ENCODE measurements at regions not wholly inside any gene's neighbourhood (a gene's known extent, or its start where the extent isn't known, plus 50 kb on each side); places are given as distances from the start of the nearest gene placed in this dataset.
"Not testable (repeated sequence)": the region's sequence is repeated elsewhere in the genome, so short reads cannot be mapped to it uniquely, and the experiment has no call there.

DNA sequence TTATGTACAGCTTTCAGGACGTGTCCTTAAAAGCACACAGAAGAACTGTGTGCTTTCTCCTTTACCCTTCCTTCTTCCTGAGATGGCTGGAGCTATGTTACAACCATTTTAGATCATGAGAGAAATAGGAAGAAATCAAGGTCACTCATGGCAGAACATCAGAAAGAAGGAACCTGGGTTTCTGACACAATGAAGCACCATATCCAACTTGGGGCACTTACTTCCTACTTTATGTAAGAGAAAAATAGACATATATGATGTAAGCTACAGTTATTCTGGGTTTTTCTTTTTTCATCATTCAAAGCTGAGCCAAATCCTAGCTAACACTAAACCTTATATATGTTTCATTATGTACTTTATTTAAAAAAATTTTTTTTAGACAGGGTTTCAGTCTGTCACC lies 79.5 kb downstream of the FAM161A start:
- no peak for DNase-seq

- no peak for DNase-seq
Observed at GRCh38 chr2:61771904-61772845, 81.7 kb downstream of the FAM161A start.

- no peak for DNase-seq
Observed at GRCh38 chr2:61770746-61771145, 83.1 kb downstream of the FAM161A start.

DNA sequence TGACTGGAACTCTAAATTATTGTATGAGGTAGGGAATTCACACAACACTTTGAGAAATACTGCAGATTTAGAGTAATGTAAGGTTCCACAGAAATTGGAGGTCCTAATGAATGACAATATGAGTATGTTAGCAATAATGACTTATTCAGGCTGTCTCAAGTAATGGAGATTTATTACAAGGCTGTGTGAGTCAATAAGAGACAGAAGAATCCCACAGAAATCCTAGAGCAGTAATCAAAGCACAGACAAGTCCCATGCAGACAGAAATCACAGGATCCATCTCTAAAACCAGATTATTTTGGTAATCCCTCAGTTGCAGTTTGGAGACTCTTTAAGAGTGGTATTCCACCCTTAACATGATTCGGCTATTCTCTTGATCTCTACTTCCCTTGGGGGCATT lies 83.6 kb downstream of the FAM161A start:
- DNase-seq = no peak

GRCh38 chr2:61769093-61769675 lies 84.7 kb downstream of the FAM161A start:
- DNase-seq = no peak

DNA sequence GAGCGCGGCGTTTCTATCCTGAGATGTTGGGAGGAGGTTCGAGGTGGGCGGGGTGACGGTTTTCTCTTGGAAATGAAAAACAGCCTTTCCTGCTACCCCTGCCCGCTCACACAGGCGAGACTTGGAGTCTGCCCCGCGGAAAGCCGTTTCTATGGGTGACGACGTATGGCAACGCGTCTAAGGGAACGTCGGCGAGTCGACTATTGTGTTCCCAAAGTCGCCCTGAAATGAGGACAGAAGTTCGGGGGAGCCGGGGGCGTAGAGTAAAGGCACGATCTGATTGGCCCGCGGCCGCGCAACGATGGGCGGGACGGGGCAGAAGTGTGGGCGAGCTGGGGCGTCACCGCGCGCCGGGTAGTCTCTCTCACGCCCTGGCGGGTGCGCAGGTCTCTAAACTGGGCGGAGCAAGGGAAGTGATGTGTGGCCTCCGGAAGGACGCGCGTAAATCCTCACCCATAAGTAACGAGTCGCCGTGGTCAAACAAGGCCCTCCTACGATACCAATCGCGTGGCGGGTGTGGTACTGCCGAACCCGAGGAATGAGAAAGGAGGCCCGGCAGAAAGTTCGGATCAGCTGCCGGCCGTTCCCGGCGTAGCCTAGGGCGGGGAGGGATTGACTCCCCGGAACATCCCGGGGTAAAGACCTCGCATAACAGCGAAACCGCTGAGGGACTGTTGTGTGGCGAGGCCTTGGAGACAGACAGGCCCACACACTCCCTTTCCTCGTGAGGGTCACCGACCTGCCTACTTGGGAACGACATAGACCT lies 89.6 kb downstream of the FAM161A start:
- peak; percentile 98 for DNase-seq

DNA sequence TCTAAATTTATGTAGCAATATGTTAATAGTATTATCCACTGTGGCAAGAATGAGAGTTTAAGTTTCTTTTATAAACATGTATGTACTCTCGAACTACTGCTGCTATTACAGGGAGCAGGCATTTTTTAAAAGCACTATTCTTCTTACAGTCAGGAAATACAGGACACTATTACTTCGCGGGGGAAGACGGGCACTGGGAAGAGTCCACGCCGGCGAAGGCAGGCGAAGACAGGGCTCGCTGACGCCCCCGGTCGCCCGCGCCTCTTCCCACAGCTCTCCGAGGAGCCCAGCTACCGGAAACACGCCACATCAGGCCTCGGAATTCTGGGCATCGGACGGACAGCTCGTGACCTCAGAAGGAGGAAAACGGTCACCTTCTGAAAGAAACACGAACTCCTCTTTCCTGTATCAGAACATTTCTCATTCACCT lies 90.2 kb downstream of the FAM161A start:
- peak; percentile 54 for DNase-seq

DNA sequence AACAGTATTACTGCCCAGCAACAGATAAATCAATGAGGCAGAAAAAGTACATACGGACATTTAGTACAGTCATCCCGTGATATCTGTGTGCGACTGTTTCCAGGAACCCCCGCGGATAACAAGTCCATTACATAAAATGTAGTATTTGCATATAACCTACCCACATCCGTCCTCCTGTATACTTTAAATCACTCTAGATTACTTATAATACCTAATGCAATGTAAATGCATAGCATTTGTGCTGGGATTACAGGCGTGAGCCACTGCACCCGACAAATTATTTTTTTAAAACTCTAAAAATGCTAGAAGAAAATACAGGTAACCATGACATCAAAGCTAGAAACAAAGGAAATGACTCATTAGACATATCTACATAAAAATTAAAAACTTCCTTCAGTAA lies 91.6 kb downstream of the FAM161A start:
- no peak for DNase-seq

DNA sequence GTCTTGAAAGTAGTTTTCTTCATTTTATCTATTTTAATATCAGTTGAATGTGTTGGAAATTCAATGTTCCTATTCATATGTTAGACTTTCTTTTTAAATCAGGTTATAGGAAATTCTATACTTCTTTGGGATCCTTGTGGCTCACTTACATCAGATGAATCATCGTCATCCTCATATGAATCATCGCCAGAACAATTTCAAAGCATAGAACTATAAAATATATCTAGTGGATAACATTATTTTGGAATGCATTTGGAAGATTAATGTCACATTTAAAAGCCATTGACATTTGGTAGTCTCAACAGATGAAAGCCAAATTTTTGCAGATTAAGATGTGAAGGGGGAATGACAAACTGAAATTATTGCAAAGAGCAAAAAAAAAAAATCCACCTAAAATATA lies 94.1 kb downstream of the FAM161A start:
- no peak for DNase-seq

GRCh38 chr2:61759005-61759404 lies 94.9 kb downstream of the FAM161A start:
- DNase-seq = no peak

GRCh38 chr2:61758159-61758558 lies 95.7 kb downstream of the FAM161A start:
- DNase-seq = no peak

DNA sequence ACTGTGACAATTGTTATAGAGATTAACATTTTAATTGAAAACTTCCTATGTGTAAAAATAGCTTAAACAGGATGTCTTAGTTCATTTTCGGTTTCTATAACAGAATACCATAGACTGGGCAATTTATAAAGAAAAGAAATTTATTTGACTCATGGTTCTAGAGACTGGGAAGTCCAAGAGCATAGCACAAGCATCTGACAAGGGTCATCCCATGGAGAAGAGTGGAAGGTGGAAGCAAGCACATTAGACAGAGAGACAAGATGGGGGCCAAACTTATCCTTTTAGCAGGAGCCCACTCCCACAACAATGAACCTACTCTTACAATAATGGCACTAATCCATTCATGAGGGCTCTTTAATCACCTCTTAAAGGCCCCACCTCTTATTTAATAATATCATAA lies 100.3 kb downstream of the FAM161A start:
- DNase-seq = no peak

- no peak for DNase-seq
Observed at GRCh38 chr2:61750624-61751023, 103.2 kb downstream of the FAM161A start.

DNA sequence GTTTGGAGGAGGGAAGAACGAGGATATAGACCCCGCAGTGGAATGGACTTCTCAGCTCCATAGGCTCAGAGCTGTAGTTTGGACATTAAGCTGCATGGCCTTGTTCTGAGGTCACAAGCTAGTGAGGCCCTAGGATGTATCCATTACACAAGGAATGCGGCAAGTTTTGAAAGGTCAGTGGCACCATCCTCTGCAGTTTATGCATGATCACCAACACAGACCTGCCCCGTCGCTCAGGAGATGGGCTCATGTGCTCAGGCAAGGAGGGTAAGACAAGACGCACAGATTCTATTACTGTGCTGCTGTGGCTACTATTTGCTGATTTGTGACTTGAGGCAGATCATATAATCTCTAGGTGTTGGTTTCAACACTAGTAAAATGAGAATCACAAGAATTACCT lies 110.9 kb downstream of the FAM161A start:
- DNase-seq = no peak

DNA sequence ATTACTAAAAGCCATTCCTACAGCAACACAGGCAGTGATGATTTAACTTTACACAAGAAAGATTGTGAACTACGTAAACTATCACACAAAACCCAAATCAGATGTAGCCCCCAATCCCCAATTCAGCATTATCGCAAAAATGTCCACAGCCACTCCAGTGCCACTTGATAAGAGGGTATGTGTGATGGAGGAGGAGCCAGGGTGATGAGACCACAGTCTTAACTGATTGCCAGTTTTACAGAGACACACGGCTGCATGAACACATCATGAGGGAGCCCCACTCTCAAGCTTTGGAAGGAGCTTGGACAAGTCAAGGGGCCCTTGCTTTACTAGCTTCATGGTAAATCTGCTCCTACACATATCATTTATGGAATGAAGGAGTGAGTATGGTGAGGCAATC lies 116.0 kb downstream of the FAM161A start:
- no peak for DNase-seq

DNA sequence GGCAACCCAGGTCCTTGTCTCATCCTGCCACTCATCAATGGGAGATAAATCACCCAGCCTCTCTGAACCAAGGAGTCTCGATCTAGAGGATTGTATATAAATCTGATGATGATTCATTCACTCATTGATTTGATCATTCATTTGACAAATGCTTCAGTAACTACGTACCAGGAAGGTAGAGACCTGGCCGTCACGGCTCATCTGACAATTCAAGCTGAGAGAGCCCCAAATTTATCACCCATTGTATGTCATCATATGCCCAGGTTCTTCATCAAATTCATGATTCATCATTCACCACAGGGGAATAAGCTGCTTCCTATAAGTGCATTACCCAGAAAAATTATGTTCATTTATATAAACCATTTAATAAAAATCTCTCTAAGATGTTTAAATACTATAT lies 116.9 kb downstream of the FAM161A start:
- no peak for DNase-seq

GRCh38 chr2:61733563-61733962 lies 120.3 kb downstream of the FAM161A start:
- no peak for DNase-seq

GRCh38 chr2:61732787-61733186 lies 121.1 kb downstream of the FAM161A start:
- no peak for DNase-seq

- DNase-seq = no peak
Observed at GRCh38 chr2:61727746-61728145, 126.1 kb downstream of the FAM161A start.

DNA sequence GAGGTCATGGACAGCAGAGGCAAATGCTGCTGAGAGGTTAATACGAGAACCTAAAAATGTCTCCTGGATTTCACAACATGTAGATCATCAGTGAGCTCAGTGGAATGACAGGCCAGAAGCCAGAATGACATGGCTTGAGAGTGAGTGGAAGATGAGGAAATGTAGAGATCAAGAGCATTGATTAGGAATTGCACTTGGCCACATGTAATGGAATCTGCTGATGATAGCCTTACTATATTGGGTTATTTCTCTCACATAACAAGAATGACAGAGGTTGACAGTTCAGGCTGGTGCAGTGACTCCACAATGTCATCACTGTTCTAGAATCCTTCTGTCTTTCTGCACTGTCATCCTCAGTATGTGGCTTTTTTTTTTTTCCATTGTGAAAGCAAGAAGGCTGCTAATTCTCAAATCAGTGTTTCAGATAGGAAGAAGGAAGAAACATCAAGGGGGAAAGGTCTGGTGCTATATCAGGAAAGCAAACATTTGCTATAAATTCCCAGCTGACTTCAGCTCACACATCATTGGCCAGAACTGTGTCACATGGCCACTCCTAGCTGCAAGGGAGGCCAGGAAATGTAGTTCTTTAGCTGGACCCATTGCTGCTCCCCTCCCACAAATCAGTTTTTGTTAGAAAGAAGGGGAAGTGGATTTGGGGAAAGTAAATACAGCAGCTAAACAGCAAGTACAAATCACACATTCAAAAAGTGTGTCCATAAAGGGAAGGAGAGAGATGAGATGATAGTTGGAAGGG lies 127.2 kb downstream of the FAM161A start:
- DNase-seq = no peak

GRCh38 chr2:61723364-61723763 lies 130.5 kb downstream of the FAM161A start:
- DNase-seq = not testable (repeated sequence)

DNA sequence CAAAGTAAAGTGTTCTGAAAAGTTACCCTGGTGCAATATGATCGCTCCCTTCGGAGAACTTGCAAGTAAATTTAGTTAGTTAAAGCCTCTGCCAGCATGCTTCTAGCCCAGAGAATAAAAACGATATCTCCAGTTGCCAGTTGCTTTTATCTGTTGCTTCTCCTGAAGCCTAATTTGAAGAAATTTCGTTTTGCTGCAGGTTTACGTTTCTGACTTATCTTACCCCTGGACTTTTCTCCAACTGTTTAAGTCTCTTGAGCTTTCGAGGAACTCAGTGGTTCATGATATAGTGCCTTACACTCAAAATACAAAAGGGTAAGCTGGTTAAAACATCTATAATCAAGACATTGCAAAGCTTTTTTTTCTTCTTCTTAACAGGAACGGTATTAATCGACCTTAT lies 131.1 kb downstream of the FAM161A start:
- no peak for DNase-seq

- no peak for DNase-seq
Observed at GRCh38 chr2:61722318-61722717, 131.5 kb downstream of the FAM161A start.
